Brain microvascular endothelial cell (primary cell): ENCODE measurements at regions not wholly inside any gene's neighbourhood (a gene's known extent, or its start where the extent isn't known, plus 50 kb on each side); places are given as distances from the start of the nearest gene placed in this dataset.

Experiments used
- DNase-seq: peaks from one replicate; pipeline ENCODE4 v3.0.0-alpha.2; 2020
- H3K27ac ChIP-seq: fragments of 250-450 bp; sonication (Bioruptor Pico); 2 replicates; pipeline ENCODE4 v1.5.1; 2020; ENCODE audit warnings: mild to moderate bottlenecking, moderate library complexity
- H3K27me3 ChIP-seq: fragments of 250-450 bp; sonication (Bioruptor Pico); replicated peaks from 2 replicates; pipeline ENCODE4 v1.5.1; 2020; ENCODE audit warnings: mild to moderate bottlenecking
- H3K36me3 ChIP-seq: fragments of 250-450 bp; sonication (Bioruptor Pico); replicated peaks from 2 replicates; pipeline ENCODE4 v1.5.1; 2020; ENCODE audit warnings: mild to moderate bottlenecking
- H3K4me3 ChIP-seq: 2 replicates; pipeline ENCODE4 v1.5.1; 2011; ENCODE audit warnings: low read depth, mild to moderate bottlenecking, control low read depth, low read length, moderate library complexity
- in situ Hi-C: cut with HindIII; loops from 2 replicates; pipeline ENCODE4 v1.10.0; 2017; ENCODE audit warnings: low sequenced_read_pairs, low pct_ligation_motif_present
- TF ChIP-seq, protein P1 (sequence below): IDR thresholded peaks from 2 replicates; pipeline ENCODE4 v1.5.1; 2011; ENCODE audit warnings: low read depth, mild to moderate bottlenecking, moderate library complexity, low read length, control low read depth, inconsistent platforms; ENCODE audit errors: missing control alignments

DNA sequence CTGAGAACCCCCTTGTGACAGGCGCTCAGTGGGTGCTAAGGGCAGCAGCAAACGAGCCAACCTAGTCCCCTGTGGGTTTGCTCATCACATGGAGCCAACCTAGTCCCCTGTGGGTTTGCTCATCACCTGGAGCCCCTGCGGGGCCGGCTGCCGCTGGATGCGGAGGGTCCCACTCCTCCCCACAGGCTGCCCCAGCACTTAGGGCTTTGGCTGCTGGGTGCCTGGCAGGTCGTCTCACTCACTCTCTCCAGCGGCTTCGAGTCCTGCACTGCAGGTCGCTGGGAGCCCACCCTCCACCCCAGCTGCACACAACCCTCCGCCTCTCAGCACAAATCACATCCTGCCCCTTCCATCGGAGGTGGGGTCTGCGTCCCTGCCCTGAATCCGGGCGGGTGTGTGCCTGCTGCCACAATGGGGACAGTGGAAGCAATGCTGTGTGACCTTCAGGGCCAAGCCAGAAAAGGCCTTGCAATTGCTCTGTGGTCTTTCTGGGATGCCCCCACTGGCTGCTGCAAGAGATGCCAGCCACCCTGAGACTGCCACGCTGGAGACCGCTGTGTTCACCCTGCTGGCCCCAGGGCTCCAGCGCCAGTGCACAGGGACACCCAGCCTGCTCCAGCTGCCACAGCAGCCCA lies 248.1 kb upstream of the SALL3 start:
- no peaks in the 10 kb centered on the region for H3K36me3 ChIP-seq
- in situ Hi-C loops: no loop called here
- TF ChIP-seq, protein P1, sequence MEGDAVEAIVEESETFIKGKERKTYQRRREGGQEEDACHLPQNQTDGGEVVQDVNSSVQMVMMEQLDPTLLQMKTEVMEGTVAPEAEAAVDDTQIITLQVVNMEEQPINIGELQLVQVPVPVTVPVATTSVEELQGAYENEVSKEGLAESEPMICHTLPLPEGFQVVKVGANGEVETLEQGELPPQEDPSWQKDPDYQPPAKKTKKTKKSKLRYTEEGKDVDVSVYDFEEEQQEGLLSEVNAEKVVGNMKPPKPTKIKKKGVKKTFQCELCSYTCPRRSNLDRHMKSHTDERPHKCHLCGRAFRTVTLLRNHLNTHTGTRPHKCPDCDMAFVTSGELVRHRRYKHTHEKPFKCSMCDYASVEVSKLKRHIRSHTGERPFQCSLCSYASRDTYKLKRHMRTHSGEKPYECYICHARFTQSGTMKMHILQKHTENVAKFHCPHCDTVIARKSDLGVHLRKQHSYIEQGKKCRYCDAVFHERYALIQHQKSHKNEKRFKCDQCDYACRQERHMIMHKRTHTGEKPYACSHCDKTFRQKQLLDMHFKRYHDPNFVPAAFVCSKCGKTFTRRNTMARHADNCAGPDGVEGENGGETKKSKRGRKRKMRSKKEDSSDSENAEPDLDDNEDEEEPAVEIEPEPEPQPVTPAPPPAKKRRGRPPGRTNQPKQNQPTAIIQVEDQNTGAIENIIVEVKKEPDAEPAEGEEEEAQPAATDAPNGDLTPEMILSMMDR: no peak

DNA sequence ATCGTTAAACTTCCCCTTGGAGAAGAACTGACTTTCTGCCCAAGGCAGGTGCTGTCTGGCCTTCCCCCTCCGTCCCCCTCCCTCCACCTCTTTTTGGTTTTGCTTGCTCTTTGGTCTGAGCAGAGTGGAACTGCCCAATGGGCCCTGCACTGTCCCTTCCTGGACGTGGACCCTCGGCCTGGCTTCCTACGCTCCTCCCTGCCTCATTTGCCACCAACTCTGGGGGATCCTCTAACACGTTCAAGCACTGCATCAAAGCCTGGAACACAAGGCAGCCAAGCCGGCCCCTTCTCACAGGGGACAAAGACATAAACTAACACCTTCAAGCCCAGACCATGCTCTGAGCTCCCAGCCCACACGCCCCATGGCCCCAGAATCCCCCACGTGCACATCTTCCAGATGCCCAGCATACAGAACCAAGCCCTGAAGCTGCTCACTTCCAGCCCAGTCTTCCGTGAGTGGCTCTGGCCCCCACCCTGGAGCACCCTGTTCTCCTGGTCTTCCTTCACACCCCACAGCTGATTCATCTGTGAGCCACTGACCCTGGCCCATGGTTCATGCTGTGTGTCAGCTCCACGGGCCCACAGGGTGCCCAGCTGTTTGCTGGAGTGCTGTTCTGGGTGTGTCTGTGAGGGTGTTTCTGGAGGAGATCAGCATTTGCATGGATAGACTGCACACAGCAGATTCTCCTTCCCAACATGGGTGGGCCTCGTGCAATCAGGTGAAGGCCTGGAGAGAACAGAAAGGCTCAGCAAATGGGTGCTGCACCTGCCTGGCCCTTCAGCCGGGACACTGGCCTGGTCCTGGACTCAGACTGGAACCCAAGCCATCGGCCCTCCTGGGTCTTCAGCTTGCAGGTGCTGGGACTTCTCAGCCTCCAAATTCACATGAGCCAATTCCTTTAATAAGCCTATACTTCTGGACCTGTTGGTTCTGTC lies 247.1 kb upstream of the SALL3 start:
- Histone ChIP-seq H3K27ac (no peak overlapping the region), H3K4me3 (no peak overlapping the region), H3K36me3 (no peaks in the 10 kb centered on the region), H3K27me3 (no peaks in the 10 kb centered on the region)
- TF ChIP-seq, protein P1: no peak
- in situ Hi-C loops: no loop called here
- no peak for DNase-seq

More for the DNA sequence above, 248.1 kb upstream of the SALL3 start:
- no peak for DNase-seq
- Histone ChIP-seq H3K27ac (no peak overlapping the region), H3K4me3 (no peak overlapping the region), H3K27me3 (no peaks in the 10 kb centered on the region)

DNA sequence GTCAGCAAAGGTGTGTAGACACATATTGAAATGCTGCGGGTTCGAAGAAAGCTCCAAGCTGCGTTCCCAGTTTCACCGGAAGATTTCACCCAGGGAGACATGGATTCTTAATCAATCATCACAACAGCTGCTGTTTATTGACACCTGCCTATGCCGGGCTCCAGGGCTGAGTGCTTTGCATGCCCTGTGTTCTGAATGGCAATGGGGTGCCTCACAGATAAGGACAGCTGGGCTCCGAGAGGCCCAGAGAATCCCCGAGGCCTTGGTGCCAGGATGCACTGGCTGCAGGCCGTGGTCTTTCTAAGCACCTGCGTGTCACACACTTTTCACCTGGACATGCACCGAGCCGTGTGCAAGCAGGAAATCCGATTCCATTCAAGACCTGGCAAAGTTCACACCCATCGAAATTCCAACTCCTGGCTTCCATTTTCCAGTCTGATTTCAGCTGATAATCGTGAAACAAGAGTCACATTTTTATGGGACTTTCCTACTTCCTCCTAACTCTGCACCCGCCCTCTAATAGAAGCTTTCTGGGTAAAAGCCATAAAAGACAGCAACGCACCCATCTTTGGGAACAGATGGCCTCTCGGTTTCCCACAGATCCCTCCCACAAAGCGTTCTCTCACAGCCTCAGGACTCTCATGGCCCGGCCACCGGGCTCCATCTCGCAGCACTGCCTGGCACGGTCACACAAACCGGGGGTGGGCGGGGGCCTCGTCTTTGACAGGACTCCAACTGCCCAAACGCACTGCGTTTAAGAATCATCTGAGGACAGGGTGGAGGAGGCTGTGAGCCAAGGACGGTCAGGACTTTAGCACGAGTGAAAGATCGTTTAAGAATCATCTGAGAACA lies 245.6 kb upstream of the SALL3 start:
- in situ Hi-C loops: no loop called here
- no peaks in the 10 kb centered on the region for H3K36me3 ChIP-seq
- TF ChIP-seq, protein P1: no peak
- no peaks in the 10 kb centered on the region for H3K27me3 ChIP-seq
- no peak overlapping the region for H3K27ac ChIP-seq
- no peak for DNase-seq
- no peak overlapping the region for H3K4me3 ChIP-seq

DNA sequence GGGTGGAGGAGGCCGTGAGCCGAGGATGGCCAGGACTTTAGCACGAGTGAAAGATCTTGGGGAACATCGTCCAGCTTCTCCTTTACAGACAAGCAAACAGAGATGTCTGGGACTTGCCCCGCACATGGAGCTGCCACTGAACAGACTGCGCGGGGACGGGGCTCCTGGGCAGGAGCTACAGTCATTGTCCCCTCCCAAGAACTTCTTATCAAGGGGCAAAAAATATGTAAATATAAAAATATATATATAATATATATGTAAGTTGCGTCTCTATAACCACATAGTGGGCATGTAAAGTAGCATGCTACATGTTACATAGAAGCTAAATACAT lies 245.0 kb upstream of the SALL3 start:
- no peak overlapping the region for H3K4me3 ChIP-seq
- no peak overlapping the region for H3K27ac ChIP-seq
- no peaks in the 10 kb centered on the region for H3K27me3 ChIP-seq
- no peak for DNase-seq
- in situ Hi-C loops: no loop called here
- TF ChIP-seq, protein P1: no peak
- no peaks in the 10 kb centered on the region for H3K36me3 ChIP-seq

DNA sequence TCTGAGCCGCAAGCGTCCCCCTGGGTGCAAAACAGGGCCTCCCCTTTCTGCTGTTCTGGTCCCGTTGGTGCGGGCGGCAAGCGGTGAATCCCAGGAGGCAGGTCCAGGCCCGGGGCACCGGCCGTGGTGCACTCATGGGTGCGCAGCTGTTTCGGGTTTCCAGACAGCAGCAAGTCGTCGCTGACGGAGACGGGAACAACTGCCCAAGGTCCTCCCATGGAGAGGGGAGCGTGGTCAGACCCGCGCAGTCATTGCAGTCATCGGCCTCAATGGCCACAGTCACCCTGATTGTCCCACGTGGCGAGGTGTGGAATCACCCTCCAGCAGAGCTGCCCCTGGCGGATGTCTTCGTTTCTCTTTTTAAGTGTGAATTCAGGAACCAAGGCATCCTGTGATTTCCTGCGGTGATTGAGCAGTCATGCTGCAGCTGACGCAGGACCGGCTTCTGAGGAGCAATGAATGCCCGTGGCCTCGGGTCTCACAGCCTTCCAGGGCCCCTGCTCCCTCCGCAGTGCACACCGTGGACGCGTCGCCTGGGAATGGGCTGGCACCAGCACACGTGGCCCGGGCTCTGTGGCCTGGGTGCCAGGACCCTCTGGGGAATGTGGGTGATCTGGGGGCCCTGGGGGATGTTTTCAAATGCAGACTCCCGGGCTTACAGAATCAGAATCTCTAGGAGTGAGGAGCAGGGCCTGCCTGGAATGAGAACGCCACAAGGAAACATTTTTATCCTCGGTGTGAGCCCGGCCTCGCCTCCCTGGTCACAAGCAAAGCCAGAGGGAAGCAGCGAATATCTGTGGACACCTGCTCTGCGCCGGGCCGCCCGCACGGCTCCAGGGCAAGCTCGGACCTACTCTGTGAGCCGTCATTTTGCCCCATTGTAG lies 244.2 kb upstream of the SALL3 start:
- no peaks in the 10 kb centered on the region for H3K36me3 ChIP-seq
- no peak for DNase-seq
- no peaks in the 10 kb centered on the region for H3K27me3 ChIP-seq
- H3K4me3 ChIP-seq: no peak overlapping the region
- in situ Hi-C loops: no loop called here
- TF ChIP-seq, protein P1: no peak
- H3K27ac ChIP-seq: no peak overlapping the region
